ENCODE measurements at regions not wholly inside any gene's neighbourhood (a gene's known extent, or its start where the extent isn't known, plus 50 kb on each side); places are given as distances from the start of the nearest gene placed in this dataset.

DNA sequence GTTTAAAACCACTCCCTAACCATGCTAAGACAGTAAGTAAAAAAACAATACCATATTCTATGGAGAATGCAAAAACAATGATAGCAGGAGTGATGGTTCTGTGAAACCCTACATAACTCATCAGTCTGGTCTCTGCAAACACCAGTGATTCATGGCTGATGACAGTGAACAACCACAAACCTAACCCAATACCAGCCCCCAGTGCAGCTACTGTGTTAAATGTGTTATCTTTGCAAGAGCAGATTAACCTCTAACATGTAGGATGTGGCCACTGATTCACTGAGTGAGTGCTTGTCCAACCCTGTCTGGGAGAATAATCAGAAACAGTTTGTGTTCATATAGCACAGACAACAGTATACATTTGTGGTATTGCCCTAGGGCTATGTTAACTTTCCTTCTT is 100.2 kb upstream of the COG2 start:
- Mint-ChIP-seq H3K36me3 (no peaks in the 10 kb centered on the region), H3K27me3 (ENCODE audit: low read depth) (peaks cover 14% of the 10 kb centered on the region), H3K4me3 (no peak overlapping the region), H3K27ac (no peak overlapping the region), H3K4me1 (no peaks in the 10 kb centered on the region), H3K9me3 (no peaks in the 10 kb centered on the region)
- TF ChIP-seq, protein P1, sequence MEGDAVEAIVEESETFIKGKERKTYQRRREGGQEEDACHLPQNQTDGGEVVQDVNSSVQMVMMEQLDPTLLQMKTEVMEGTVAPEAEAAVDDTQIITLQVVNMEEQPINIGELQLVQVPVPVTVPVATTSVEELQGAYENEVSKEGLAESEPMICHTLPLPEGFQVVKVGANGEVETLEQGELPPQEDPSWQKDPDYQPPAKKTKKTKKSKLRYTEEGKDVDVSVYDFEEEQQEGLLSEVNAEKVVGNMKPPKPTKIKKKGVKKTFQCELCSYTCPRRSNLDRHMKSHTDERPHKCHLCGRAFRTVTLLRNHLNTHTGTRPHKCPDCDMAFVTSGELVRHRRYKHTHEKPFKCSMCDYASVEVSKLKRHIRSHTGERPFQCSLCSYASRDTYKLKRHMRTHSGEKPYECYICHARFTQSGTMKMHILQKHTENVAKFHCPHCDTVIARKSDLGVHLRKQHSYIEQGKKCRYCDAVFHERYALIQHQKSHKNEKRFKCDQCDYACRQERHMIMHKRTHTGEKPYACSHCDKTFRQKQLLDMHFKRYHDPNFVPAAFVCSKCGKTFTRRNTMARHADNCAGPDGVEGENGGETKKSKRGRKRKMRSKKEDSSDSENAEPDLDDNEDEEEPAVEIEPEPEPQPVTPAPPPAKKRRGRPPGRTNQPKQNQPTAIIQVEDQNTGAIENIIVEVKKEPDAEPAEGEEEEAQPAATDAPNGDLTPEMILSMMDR (IDR thresholded peaks at IDR 0.05; ENCODE audit: unreplicated experiment): no peak
- no peak for DNase-seq (ENCODE audit: low spot score in 2 of 2, unreplicated experiment in 2 of 2)

DNA sequence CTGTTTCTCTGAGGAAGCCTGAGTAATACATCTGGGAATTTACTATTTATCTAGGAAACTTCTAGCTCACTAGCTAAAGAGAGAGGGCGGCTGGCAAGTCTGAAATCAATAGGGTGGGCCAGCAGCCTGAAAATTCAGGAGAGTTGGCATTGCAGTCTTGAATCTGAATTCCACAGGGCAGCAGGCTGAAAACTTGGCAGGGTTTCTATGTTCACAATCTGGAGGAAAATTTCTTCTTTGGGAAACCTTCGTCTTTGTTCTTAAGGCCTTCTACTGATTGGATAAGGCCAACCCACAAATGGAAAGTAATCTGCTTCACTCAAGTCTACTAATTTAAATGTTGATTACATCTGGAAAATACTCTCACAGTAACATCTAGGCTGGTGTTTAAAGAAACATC is 101.0 kb upstream of the COG2 start:
- no peak for DNase-seq (ENCODE audit: low spot score in 2 of 2, unreplicated experiment in 2 of 2)
- no peaks in the 10 kb centered on the region for H3K36me3 Mint-ChIP-seq
- no peak overlapping the region for H3K4me3 Mint-ChIP-seq
- H3K27ac Mint-ChIP-seq: no peak overlapping the region
- peaks cover 9% of the 10 kb centered on the region for H3K27me3 Mint-ChIP-seq (ENCODE audit: low read depth)
- H3K9me3 Mint-ChIP-seq: no peaks in the 10 kb centered on the region
- TF ChIP-seq, protein P1 (IDR thresholded peaks at IDR 0.05; ENCODE audit: unreplicated experiment): no peak
- H3K4me1 Mint-ChIP-seq: no peaks in the 10 kb centered on the region

DNA sequence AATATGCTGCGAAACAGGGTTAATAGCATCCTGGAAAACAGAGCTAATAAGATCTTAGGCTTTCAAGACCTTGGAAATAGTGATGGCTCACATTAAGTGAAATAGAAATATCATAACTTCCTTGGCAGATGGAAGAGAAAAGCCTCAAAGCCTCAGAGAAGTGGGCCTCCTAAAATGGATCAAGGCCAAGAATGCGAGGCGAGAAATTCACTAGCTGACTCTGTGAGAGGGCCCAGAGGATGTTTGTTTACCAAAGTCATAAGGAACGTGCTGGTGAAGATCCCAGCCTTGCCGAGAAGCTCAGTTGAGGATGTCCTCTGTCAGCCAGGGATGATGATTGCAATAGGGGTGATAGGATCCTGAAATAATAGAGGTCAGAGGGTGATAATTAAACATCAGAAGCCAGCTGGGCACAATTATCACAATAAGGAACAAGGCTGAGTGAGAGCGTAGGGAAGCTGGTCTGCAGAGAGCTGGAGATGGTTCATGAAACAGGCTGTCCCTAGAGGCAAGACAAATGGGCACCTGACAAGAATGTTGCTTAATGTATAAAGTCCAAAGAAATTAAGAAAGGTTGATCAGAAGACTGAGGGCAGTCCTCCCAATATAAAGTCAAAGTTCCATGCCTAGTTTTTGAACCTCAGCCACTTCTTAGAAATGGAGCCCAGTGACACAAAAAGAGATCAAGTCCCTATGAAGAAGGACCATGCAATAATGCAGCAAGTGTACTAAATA is 101.7 kb upstream of the COG2 start:
- Mint-ChIP-seq H3K4me1 (no peaks in the 10 kb centered on the region), H3K27me3 (ENCODE audit: low read depth) (peaks cover 10% of the 10 kb centered on the region), H3K36me3 (no peaks in the 10 kb centered on the region), H3K4me3 (no peak overlapping the region), H3K9me3 (no peaks in the 10 kb centered on the region), H3K27ac (no peak overlapping the region)
- DNase-seq (ENCODE audit: low spot score in 2 of 2, unreplicated experiment in 2 of 2): no peak
- TF ChIP-seq, protein P1 (IDR thresholded peaks at IDR 0.05; ENCODE audit: unreplicated experiment): no peak

DNA sequence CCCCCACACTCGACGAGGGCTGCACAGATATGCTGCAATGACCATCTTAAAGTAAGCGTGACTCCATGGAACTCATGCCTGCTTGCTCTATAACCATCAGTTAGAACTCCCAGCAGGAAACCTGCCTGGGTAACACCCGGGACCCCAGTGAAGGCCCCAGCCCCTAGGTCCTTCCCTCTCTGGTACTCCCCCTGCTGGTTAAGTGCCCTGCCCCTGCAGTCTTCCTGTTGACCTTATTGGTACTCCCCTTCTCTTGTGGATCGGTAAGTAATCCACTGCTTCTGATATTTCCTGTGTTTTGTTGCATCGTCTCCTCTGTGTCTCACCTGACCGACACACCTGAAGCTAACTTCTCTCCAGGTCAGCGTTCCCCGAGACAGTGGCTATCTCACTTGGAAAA is 104.8 kb upstream of the COG2 start:
- TF ChIP-seq, protein P1 (IDR thresholded peaks at IDR 0.05; ENCODE audit: unreplicated experiment): no peak
- peaks cover 7% of the 10 kb centered on the region for H3K27me3 Mint-ChIP-seq (ENCODE audit: low read depth)
- H3K4me3 Mint-ChIP-seq: no peak overlapping the region
- H3K9me3 Mint-ChIP-seq: peaks cover 11% of the 10 kb centered on the region
- no peaks in the 10 kb centered on the region for H3K4me1 Mint-ChIP-seq
- H3K27ac Mint-ChIP-seq: no peak overlapping the region
- H3K36me3 Mint-ChIP-seq: peaks cover 1% of the 10 kb centered on the region
- no peak for DNase-seq (ENCODE audit: low spot score in 2 of 2, unreplicated experiment in 2 of 2)

DNA sequence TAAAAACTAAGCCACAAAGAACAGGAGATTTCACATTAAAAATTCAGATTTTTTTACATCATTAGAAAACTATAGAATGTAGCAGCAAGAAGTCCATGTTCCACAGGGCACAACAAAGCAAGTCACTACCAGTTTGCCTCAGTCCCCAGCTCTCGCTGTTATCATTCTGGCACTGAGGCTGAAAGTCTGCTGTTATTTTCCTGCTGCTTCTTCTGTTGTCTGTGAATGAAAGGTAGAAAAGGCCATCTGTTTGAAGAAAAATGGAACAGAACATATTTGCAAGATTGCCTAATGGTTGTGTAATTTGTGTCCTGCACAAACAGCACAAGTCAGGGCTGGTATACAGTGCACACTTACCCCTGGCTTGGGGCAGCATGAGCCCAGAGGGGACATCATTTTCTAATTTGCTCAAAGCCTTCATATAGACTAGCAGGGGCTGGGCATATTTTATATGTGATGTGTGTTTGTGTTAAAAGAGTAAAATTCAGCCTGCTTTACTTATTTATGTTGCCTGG is 105.6 kb upstream of the COG2 start:
- peaks cover 7% of the 10 kb centered on the region for H3K27me3 Mint-ChIP-seq (ENCODE audit: low read depth)
- no peak for DNase-seq (ENCODE audit: low spot score in 2 of 2, unreplicated experiment in 2 of 2)
- H3K9me3 Mint-ChIP-seq: peaks cover 16% of the 10 kb centered on the region
- H3K36me3 Mint-ChIP-seq: peaks cover 1% of the 10 kb centered on the region
- TF ChIP-seq, protein P1 (IDR thresholded peaks at IDR 0.05; ENCODE audit: unreplicated experiment): no peak
- H3K4me3 Mint-ChIP-seq: no peak overlapping the region
- no peak overlapping the region for H3K27ac Mint-ChIP-seq
- no peaks in the 10 kb centered on the region for H3K4me1 Mint-ChIP-seq

Data from mesothelial cell of epicardium (in vitro differentiated cells).